NCI-H1092 treated with DMSO at 0.1 percent for 48 hours (cell line): ENCODE measurements at regions not wholly inside any gene's neighbourhood (a gene's known extent, or its start where the extent isn't known, plus 50 kb on each side); places are given as distances from the start of the nearest gene placed in this dataset.
"Not testable (repeated sequence)": the region's sequence is repeated elsewhere in the genome, so short reads cannot be mapped to it uniquely, and the experiment has no call there.

ENCODE experiments used
- DNase-seq: peaks from one replicate; lab custom pipeline; 2025; lab: John Stamatoyannopoulos, UW

- DNase-seq, result peak; percentile 46
These were observed 72.9 kb upstream of the FOXN3 start for GRCh38 chr14:89489761-89490437.

DNA sequence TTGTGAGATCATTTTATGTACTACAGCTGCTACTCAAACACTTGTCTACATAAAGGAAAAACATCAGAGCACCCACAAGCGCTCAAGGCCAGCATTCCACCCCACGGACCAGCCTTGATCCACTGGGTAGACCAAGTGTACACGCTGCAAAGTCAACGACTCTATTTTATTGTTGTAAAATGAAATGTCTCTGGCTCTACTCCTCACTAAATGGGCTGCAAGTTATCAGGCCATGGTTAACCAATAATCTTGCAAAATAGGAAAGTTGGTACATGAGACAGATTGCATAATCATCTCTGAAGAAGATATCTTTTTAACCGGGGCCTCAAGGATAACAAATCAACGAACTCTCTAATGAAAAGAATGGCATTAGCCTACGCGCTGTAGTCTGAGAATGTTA lies 69.9 kb upstream of the FOXN3 start:
- no peak for DNase-seq

DNA sequence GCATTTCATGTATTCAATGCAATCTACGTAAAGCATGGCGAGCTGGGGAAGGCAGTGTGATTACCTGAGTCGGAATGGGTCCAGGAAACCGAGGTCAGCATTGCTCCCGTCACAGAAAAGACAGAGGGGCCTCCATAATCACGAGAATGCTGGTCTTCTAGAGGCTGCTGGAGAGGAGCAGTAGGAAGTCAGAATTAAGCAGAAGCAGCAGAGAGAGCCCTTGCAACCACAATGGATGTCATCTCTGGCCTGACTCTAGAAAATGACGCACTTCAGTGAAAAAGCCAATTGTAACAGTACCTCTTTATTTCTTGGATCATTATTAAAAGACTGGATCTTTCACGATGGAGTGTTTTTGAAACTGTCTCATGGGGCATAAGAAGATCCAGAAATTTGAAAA lies 69.5 kb upstream of the FOXN3 start:
- no peak for DNase-seq

DNA sequence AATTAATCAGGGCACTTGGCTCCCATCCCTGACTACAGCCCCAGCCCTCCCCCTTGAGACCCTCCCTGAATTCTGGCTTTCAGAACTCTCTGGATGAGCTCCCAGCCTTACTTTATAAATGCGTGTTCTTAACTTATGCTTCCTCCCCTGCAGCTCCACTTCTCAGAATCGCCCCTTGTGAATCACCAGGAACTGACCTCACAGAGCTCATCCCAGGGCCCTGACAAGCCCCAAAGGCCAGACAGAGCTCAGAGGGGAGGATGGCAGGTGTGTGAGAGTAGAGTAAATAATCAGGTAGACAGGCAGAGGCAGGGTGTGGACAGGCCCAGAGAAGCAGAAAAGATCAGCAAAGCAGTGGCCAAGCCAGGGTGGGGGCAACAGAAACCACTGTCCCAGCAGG lies 68.2 kb upstream of the FOXN3 start:
- DNase-seq, result no peak

DNA sequence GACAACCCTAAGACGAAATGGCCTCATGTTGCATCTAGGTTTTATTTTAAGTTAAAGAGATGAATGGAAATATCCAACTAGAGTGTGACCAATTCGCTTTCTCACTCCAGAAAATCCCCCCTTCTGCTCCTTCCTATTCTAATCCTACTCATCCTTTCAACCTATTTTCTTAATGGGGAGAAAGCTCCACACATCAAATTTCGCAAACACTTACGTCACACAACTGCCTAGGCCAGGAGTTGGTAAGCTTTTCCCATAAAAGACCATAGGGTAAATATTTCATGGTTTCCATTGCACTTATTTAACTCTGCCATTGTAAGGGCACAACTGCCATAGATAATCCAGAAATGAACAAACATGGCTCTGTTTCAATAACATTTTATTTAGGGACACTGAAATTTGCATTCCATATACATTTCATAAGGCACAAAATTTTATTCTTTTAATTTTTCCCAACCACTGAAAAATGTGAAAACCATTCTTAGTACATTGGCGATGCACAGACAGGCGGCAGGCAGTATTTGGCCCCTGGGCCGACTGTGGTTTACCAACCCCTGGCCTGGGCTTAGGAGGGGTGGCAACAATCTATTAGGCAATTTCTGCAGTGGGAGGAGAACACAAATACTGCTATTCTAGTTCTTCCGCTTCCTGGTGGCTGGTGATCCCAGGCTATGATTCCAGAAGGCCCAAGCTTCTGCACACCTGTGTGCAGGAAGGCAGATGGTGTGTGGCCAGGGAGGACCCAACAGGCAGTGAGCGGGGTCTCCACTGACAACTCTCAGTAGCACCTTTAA lies 67.2 kb upstream of the FOXN3 start:
- DNase-seq, result no peak

GRCh38 chr14:89481196-89481595 lies 64.2 kb upstream of the FOXN3 start:
- no peak for DNase-seq

DNA sequence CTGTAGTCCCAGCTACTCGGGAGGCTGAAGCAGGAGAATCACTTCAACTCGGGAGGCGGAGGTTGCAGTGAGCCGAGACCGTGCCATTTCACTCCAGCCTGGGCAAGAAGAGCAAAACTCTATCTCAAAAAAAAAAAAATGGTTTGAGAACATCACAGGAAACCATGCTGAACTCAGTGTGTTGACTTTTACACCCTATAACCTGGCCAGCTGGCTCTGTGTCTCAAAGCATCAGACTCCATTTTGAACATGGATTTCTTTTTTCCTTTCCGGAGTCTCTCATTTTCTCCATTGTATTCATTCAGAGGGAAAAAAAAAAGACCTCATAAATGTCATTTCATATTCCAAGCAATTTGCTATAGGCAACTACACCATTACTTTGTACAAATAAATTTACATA lies 63.2 kb upstream of the FOXN3 start:
- DNase-seq, result no peak

GRCh38 chr14:89479802-89480201 lies 62.8 kb upstream of the FOXN3 start:
- no peak for DNase-seq

DNA sequence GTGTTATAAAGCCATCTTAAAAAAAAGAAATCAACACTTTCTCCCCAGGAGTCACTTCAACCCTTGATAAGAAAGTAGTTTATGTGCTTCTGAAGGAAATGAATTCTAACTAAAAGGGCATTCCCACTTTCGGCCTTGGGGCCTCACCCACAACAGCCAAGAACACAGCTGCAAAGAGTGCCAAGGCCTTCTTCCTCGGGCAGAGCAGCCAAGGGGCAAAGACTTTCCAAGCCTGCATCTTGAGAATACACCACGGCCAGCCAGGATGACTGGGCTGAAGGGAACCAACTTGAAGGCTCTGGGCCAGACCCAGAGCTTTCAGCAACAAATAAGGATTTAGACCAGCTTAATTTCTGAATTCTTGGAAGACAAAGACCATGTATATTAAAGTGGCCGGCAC lies 60.4 kb upstream of the FOXN3 start:
- no peak for DNase-seq

- no peak for DNase-seq
These were observed 59.4 kb upstream of the FOXN3 start for GRCh38 chr14:89476354-89476896.

DNA sequence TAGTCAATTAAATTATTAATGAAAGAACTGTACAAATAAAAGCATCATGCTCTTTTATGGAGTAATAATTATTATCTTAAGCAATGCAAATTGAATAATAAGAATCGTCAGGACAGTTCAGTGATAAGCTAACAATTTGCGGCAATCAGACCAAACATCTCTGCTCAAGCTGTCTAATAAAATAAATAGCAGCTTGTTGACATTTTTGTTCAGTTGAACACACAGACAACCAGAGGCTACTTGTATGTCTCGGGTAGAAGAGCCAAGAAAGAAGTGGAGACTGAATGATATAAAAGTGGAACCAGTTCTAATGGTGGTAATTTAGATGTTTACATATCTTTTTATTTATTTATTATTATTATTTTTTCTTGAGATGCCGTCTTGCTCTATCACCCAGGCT lies 57.4 kb upstream of the FOXN3 start:
- no peak for DNase-seq

DNA sequence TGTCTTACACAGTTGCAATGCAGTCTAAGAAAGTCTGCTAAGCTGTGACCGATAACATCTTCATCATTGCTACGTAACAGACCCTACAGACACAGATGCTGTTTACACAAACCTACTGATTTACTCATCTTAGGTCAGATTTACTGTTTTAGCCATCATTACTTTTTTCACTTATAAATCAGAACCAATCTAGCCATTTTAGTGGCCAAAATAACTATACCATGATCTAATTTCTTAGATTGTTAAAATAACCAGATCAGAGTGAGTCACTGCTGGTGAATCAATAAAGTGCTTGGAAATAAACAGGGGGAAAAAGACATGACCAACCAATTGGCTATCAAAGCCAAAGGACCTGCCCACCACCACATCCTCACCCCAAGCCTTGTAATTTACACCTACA lies 57.0 kb upstream of the FOXN3 start:
- DNase-seq, result no peak

- DNase-seq, result no peak
These were observed 56.5 kb upstream of the FOXN3 start for GRCh38 chr14:89473569-89473968.

GRCh38 chr14:89470401-89470800 lies 53.4 kb upstream of the FOXN3 start:
- DNase-seq, result no peak

GRCh38 chr14:89469210-89470198 lies 52.5 kb upstream of the FOXN3 start:
- no peak for DNase-seq

- DNase-seq, result no peak
These were observed 51.5 kb upstream of the FOXN3 start for GRCh38 chr14:89468566-89468965.

DNA sequence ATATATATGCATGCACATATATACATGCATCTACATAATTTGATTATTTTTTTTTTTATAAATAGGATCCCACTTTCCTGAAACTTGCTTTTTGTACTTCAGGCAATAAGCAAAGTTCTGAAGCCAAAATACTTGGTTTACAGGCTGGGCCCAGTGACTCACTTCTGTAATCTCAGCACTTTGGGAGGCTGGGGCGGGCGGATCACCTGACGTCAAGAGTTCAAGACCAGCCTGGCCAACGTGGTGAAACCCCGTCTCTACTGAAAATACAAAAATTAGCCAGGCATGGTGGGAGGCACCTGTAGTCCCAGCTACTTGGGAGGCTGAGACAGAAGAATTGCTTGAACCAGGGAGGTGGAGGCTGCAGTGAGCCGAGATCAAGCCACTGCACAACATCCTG lies 51.0 kb upstream of the FOXN3 start:
- not testable (repeated sequence) for DNase-seq

DNA sequence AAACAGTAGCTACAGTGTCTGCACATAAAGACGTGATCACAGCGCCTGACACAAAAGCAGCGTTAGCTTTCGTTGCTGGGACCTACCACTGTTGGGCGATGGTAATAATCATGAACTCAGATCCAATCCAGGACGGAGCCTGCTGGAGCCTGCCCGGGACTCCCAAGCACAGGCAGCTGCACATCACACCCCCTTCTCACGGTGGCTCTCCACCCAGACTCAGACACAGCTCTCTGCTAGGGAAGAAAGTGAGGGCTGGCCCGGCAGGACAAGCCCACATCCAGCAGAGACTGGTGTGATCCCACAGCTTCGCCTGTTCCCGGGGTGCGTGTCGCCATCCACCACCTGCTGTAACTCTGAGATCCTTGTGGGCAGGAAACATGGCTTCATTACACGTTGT lies 49.9 kb upstream of the FOXN3 start:
- DNase-seq, result no peak
